ENCODE measurements at regions not wholly inside any gene's neighbourhood (a gene's known extent, or its start where the extent isn't known, plus 50 kb on each side); places are given as distances from the start of the nearest gene placed in this dataset.
"Not testable (repeated sequence)": the region's sequence is repeated elsewhere in the genome, so short reads cannot be mapped to it uniquely, and the experiment has no call there.

- no peak for DNase-seq (ENCODE audit: low read depth in 1 of 2, low spot score in 1 of 2)
- TF ChIP-seq JUND (IDR thresholded peaks at IDR 0.05; ENCODE audit: low read depth) = no peak
- in situ Hi-C loops (cut with HindIII; ENCODE audit: low pct_unique_long_range_greater_than_20kb, low sequenced_read_pairs) = no loop called here
These were observed 1161.8 kb downstream of the EFNA5 start for GRCh38 chr5:106508894-106509293.

- no peak for TF ChIP-seq JUND (IDR thresholded peaks at IDR 0.05; ENCODE audit: low read depth)
- DNase-seq (ENCODE audit: low read depth in 1 of 2, low spot score in 1 of 2) = no peak
- in situ Hi-C loops (cut with HindIII; ENCODE audit: low pct_unique_long_range_greater_than_20kb, low sequenced_read_pairs) = no loop called here
These were observed 1176.8 kb downstream of the EFNA5 start for GRCh38 chr5:106493910-106494309.

- in situ Hi-C loops (cut with HindIII; ENCODE audit: low pct_unique_long_range_greater_than_20kb, low sequenced_read_pairs) = no loop called here
- no peak for DNase-seq (ENCODE audit: low read depth in 1 of 2, low spot score in 1 of 2)
- no peak for TF ChIP-seq JUND (IDR thresholded peaks at IDR 0.05; ENCODE audit: low read depth)
These were observed 1181.7 kb downstream of the EFNA5 start for GRCh38 chr5:106489004-106489403.

GRCh38 chr5:106488407-106488806 lies 1182.3 kb downstream of the EFNA5 start:
- in situ Hi-C loops (cut with HindIII; ENCODE audit: low pct_unique_long_range_greater_than_20kb, low sequenced_read_pairs) = no loop called here
- no peak for TF ChIP-seq JUND (IDR thresholded peaks at IDR 0.05; ENCODE audit: low read depth)
- no peak for DNase-seq (ENCODE audit: low read depth in 1 of 2, low spot score in 1 of 2)

- in situ Hi-C loops (cut with HindIII; ENCODE audit: low pct_unique_long_range_greater_than_20kb, low sequenced_read_pairs) = no loop called here
- DNase-seq (ENCODE audit: low read depth in 1 of 2, low spot score in 1 of 2) = no peak
- TF ChIP-seq JUND (IDR thresholded peaks at IDR 0.05; ENCODE audit: low read depth) = no peak
These were observed 1189.4 kb downstream of the EFNA5 start for GRCh38 chr5:106481374-106481773.

- TF ChIP-seq JUND (IDR thresholded peaks at IDR 0.05; ENCODE audit: low read depth) = no peak
- in situ Hi-C loops (cut with HindIII; ENCODE audit: low pct_unique_long_range_greater_than_20kb, low sequenced_read_pairs) = no loop called here
- no peak for DNase-seq (ENCODE audit: low read depth in 1 of 2, low spot score in 1 of 2)
These were observed 1194.1 kb downstream of the EFNA5 start for GRCh38 chr5:106476630-106477029.

- no peak for TF ChIP-seq JUND (IDR thresholded peaks at IDR 0.05; ENCODE audit: low read depth)
- DNase-seq (ENCODE audit: low read depth in 1 of 2, low spot score in 1 of 2) = no peak
- in situ Hi-C loops (cut with HindIII; ENCODE audit: low pct_unique_long_range_greater_than_20kb, low sequenced_read_pairs) = no loop called here
These were observed 1196.7 kb downstream of the EFNA5 start for GRCh38 chr5:106474066-106474465.

- in situ Hi-C loops (cut with HindIII; ENCODE audit: low pct_unique_long_range_greater_than_20kb, low sequenced_read_pairs) = no loop called here
- DNase-seq (ENCODE audit: low read depth in 1 of 2, low spot score in 1 of 2) = no peak
- TF ChIP-seq JUND (IDR thresholded peaks at IDR 0.05; ENCODE audit: low read depth) = no peak
These were observed 1211.2 kb downstream of the EFNA5 start for GRCh38 chr5:106459541-106459940.

GRCh38 chr5:106454651-106455415 lies 1215.9 kb downstream of the EFNA5 start:
- no peak for TF ChIP-seq JUND (IDR thresholded peaks at IDR 0.05; ENCODE audit: low read depth)
- in situ Hi-C loops (cut with HindIII; ENCODE audit: low pct_unique_long_range_greater_than_20kb, low sequenced_read_pairs) = no loop called here
- peak in 1 of 2 experiments; percentile 73 for DNase-seq (ENCODE audit: low read depth in 1 of 2, low spot score in 1 of 2)

- in situ Hi-C loops (cut with HindIII; ENCODE audit: low pct_unique_long_range_greater_than_20kb, low sequenced_read_pairs) = no loop called here
- DNase-seq (ENCODE audit: low read depth in 1 of 2, low spot score in 1 of 2) = no peak
- TF ChIP-seq JUND (IDR thresholded peaks at IDR 0.05; ENCODE audit: low read depth) = no peak
These were observed 1216.7 kb downstream of the EFNA5 start for GRCh38 chr5:106454050-106454449.

GRCh38 chr5:106451998-106452397 lies 1218.7 kb downstream of the EFNA5 start:
- no peak for TF ChIP-seq JUND (IDR thresholded peaks at IDR 0.05; ENCODE audit: low read depth)
- no peak for DNase-seq (ENCODE audit: low read depth in 1 of 2, low spot score in 1 of 2)
- in situ Hi-C loops (cut with HindIII; ENCODE audit: low pct_unique_long_range_greater_than_20kb, low sequenced_read_pairs) = no loop called here

- in situ Hi-C loops (cut with HindIII; ENCODE audit: low pct_unique_long_range_greater_than_20kb, low sequenced_read_pairs) = no loop called here
- no peak for TF ChIP-seq JUND (IDR thresholded peaks at IDR 0.05; ENCODE audit: low read depth)
- DNase-seq (ENCODE audit: low read depth in 1 of 2, low spot score in 1 of 2) = no peak
These were observed 1227.0 kb downstream of the EFNA5 start for GRCh38 chr5:106443746-106444145.

GRCh38 chr5:106435185-106435584 lies 1235.6 kb downstream of the EFNA5 start:
- in situ Hi-C loops (cut with HindIII; ENCODE audit: low pct_unique_long_range_greater_than_20kb, low sequenced_read_pairs) = no loop called here
- no peak for TF ChIP-seq JUND (IDR thresholded peaks at IDR 0.05; ENCODE audit: low read depth)
- DNase-seq (ENCODE audit: low read depth in 1 of 2, low spot score in 1 of 2) = no peak

- in situ Hi-C loops (cut with HindIII; ENCODE audit: low pct_unique_long_range_greater_than_20kb, low sequenced_read_pairs); DNase-seq (ENCODE audit: low read depth in 1 of 2, low spot score in 1 of 2): not testable (repeated sequence)
These were observed 1240.0 kb downstream of the EFNA5 start for GRCh38 chr5:106430733-106431132.
